ENCODE measurements at regions not wholly inside any gene's neighbourhood (a gene's known extent, or its start where the extent isn't known, plus 50 kb on each side); places are given as distances from the start of the nearest gene placed in this dataset.

GRCh38 chr18:73826098-73826497, 321.5 kb downstream of the FBXO15 start:
- TF ChIP-seq, protein P1, sequence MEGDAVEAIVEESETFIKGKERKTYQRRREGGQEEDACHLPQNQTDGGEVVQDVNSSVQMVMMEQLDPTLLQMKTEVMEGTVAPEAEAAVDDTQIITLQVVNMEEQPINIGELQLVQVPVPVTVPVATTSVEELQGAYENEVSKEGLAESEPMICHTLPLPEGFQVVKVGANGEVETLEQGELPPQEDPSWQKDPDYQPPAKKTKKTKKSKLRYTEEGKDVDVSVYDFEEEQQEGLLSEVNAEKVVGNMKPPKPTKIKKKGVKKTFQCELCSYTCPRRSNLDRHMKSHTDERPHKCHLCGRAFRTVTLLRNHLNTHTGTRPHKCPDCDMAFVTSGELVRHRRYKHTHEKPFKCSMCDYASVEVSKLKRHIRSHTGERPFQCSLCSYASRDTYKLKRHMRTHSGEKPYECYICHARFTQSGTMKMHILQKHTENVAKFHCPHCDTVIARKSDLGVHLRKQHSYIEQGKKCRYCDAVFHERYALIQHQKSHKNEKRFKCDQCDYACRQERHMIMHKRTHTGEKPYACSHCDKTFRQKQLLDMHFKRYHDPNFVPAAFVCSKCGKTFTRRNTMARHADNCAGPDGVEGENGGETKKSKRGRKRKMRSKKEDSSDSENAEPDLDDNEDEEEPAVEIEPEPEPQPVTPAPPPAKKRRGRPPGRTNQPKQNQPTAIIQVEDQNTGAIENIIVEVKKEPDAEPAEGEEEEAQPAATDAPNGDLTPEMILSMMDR (conservative IDR thresholded peaks at IDR 0.05; ENCODE audit: low read depth, low read length), result no peak
- TF ChIP-seq EZH2 (IDR thresholded peaks at IDR 0.05; ENCODE audit: borderline replicate concordance, low read depth, low read length, poor library complexity, severe bottlenecking), result no peak

Data from A673 (cell line).